ENCODE measurements at regions not wholly inside any gene's neighbourhood (a gene's known extent, or its start where the extent isn't known, plus 50 kb on each side); places are given as distances from the start of the nearest gene placed in this dataset.

GRCh38 chr2:107461301-107461700, 365.4 kb upstream of the RGPD4 start:
- TF ChIP-seq CTCF (IDR thresholded peaks at IDR 0.05 in 4 of 5, conservative IDR thresholded peaks at IDR 0.05 in 1 of 5) (no peak), POLR2A (IDR thresholded peaks at IDR 0.05) (no peak)

Data from gastrocnemius medialis (tissue), 4 donors.